K562 (cell line): ENCODE measurements at regions not wholly inside any gene's neighbourhood (a gene's known extent, or its start where the extent isn't known, plus 50 kb on each side); places are given as distances from the start of the nearest gene placed in this dataset.

ENCODE experiments used
- CHD4 ChIP-seq: fragments of 200-600 bp; sonication (generic); IDR thresholded peaks from 3 replicates; pipeline ENCODE4 v1.6.1; 2012; ENCODE audit warnings: low read depth, mild to moderate bottlenecking, mixed read lengths, low read length, inconsistent platforms; ENCODE audit not compliant: insufficient read depth, insufficient replicate concordance, poor library complexity, severe bottlenecking
- GTF2B ChIP-seq: IDR thresholded peaks from 2 replicates; pipeline ENCODE4 v1.6.1; 2011; ENCODE audit not compliant: insufficient read length; ENCODE audit errors: extremely low read depth
- HCFC1 ChIP-seq: IDR thresholded peaks from 2 replicates; pipeline ENCODE4 v1.6.1; 2012; ENCODE audit warnings: low read depth, low read length, improper control_type of control experiment
- HDAC2 ChIP-seq: fragments of 450-650 bp; IDR thresholded peaks from 2 replicates; pipeline ENCODE4 v1.6.1; 2016; ENCODE audit warnings: mild to moderate bottlenecking
- HSF4 ChIP-seq: fragments of 250-450 bp; sonication (Bioruptor Pico); IDR thresholded peaks from 2 replicates; pipeline ENCODE4 v2.1.2; 2022; ENCODE audit warnings: mild to moderate bottlenecking, moderate library complexity, borderline replicate concordance
- RAD51 ChIP-seq: fragments of 450-650 bp; IDR thresholded peaks from 2 replicates; pipeline ENCODE4 v1.7.1; 2016; ENCODE audit warnings: low read depth, mild to moderate bottlenecking, borderline replicate concordance
- RREB1 ChIP-seq: fragments of 250-450 bp; sonication (Bioruptor Pico); IDR thresholded peaks from 2 replicates; pipeline ENCODE4 v1.4.0; 2020
- SOX6 ChIP-seq: fragments of 450-650 bp; IDR thresholded peaks from 2 replicates; pipeline ENCODE4 v1.6.1; 2014; ENCODE audit warnings: mild to moderate bottlenecking
- SRSF1 ChIP-seq: fragments of 200-400 bp; formaldehyde crosslinking; IDR thresholded peaks from 2 replicates; pipeline ENCODE4 v1.6.1; 2017; ENCODE audit warnings: mild to moderate bottlenecking, low read depth, low read length, moderate library complexity
- STAT6 ChIP-seq: sonication (generic); formaldehyde crosslinking; IDR thresholded peaks from 2 replicates; pipeline ENCODE4 v1.8.1; 2023; ENCODE audit warnings: mild to moderate bottlenecking, missing genetic modification reagents
- TCF15 ChIP-seq: fragments of 250-450 bp; sonication (Bioruptor Pico); IDR thresholded peaks from 2 replicates; pipeline ENCODE4 v1.8.0; 2022; ENCODE audit warnings: moderate library complexity, mild to moderate bottlenecking, inconsistent platforms
- ZBTB9 ChIP-seq: fragments of 450-650 bp; formaldehyde crosslinking; IDR thresholded peaks from 2 replicates; pipeline ENCODE4 v1.4.0; 2020; ENCODE audit warnings: mild to moderate bottlenecking, moderate library complexity
- ZNF449 ChIP-seq: fragments of 250-450 bp; sonication (Bioruptor Pico); IDR thresholded peaks from 2 replicates; pipeline ENCODE4 v1.8.0; 2022; ENCODE audit warnings: moderate library complexity, mild to moderate bottlenecking, inconsistent platforms

- TF ChIP-seq SOX6 (peak; percentile 64; the same call in 1 of the 2 replicates), HCFC1 (no peak), CHD4 (no peak), STAT6 (CRISPR knock-in tag) (no peak), RAD51 (no peak), GTF2B (no peak), RREB1 (no peak), TCF15 (CRISPR knock-in tag) (no peak), HDAC2 (peak; percentile 33; the same call in 1 of the 2 replicates), ZNF449 (CRISPR knock-in tag) (no peak), SRSF1 (no peak), HSF4 (no peak), ZBTB9 (CRISPR knock-in tag) (no peak)
These were observed 172.2 kb upstream of the MEF2C start (continued) for GRCh38 chr5:89055015-89055694.
